TTC549 (cell line): ENCODE measurements at regions not wholly inside any gene's neighbourhood (a gene's known extent, or its start where the extent isn't known, plus 50 kb on each side); places are given as distances from the start of the nearest gene placed in this dataset.
A peak's percentile ranks its signal among the peaks of the same experiment; 100 is the strongest.
"Not testable (repeated sequence)": the region's sequence is repeated elsewhere in the genome, so short reads cannot be mapped to it uniquely, and the experiment has no call there.

Source experiments
- FAIRE-seq: peaks from 2 replicates; lab custom pipeline; 2012; peaks lifted over from hg19 to GRCh38; lab: Jason Lieb, UNC

DNA sequence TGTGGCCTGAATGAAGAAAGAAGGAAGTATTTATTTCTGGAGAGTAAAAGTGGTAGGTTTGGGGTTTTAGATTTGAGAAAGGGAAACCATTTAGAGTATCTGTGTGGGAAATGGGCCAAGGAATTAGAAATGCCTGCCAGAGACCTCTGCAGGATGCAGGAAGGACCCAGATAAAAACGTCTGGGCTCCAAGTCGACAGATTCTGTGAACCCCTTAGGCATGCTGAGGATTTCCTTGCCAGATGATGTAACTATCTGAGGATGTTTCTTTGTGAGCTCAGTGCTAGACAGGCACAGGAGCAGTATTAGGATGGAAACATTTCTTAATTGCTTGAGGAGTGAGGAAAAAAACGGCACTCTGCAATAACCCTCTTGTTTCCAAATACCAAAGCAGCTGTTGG, 251.8 kb upstream of the DMRT1 start:
- no peak for FAIRE-seq

DNA sequence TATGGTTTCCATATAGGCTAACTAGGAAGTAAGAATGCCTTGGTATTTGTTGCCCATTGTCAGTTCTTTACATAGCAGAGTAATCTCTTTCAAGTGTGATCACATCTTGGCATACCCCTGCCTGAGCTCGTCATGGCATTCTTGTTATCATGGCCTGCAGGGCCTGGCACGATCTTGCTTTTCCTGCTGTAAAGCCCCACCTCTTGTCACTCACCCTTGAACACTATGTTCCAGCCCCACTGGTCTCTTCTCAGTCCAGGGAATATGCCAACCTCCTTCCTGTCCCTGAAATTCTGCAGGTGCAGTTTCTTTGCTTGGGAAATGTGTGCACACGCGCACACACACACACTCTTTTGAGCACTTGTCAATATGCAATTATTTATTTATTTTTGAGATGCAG, 250.2 kb upstream of the DMRT1 start:
- no peak for FAIRE-seq

- FAIRE-seq = no peak
These were observed 249.3 kb upstream of the DMRT1 start for GRCh38 chr9:592225-592624.

GRCh38 chr9:592733-593132, 248.8 kb upstream of the DMRT1 start:
- FAIRE-seq = no peak

DNA sequence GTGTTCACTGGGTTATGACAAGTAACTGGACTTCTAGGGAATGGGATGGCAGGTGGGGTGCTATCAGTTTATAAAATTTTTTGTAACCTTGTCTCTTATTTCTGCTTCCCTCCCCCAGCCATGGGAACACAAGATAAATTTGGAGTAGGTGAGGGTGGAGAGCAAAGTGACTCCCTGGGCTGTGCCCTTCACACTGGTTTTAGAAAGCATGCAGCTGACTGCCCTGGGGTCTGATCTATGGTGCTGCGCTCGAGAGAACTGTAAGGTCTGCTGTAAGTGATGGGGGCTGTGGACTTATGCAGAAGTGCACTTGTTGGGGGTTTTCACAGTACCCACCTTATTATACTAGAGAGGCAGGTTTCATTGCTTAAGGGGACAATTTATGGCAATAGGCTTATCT, 247.7 kb upstream of the DMRT1 start:
- no peak for FAIRE-seq

DNA sequence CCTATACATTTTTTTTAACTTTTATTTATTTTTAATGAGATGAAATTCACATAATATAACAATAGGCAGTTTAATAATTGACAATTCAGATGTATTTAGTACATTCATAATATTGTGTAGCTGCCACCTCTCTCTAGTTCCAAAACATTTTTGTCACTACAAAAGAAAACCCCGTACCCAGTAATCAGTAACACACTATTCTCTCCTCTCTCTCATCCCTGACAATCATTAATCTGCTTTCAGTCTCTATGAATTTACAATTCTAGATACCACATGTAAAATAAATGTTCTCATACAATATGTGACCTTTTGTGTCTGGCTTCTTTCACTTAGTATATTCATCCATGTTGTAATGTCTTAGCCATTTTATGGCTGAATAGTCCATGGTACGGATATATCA, 244.8 kb upstream of the DMRT1 start:
- FAIRE-seq = no peak

DNA sequence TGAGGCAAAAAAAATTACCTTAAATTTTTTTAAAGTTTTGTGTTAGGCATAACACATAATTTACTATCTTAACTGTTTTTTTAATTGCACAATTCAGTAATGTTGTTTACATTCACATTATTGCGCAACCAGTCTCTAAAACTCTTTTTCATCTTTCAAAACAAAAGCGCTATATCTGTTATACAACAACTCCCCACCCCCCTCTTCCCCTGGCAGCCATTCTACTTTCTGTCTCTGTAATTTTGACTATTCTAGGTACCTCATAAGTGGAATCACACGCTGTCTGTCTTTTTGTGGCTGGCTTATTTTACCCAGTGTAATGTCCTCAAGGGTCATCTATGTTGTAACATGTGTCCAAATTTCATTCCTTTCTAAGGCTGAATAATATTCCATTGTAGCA, 241.5 kb upstream of the DMRT1 start:
- FAIRE-seq = no peak

DNA sequence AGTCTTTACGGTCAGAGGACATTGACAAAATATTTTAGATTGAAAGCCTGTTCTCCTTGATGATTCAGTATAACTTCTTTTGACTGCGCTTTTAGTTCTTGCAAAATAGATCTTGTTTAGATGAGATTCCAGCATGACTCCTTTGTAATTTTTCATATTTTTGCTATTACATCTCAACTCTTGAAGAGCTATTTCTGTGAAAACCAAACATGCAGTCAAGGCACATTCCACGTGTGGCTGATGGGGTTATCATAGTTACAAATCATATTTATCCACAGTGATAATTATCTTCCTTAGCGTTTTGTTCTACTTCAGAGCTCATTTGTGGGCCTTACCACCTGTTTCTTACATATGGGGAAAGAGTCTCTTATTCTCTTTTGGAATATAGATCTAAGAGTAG, 238.8 kb upstream of the DMRT1 start:
- FAIRE-seq = no peak

DNA sequence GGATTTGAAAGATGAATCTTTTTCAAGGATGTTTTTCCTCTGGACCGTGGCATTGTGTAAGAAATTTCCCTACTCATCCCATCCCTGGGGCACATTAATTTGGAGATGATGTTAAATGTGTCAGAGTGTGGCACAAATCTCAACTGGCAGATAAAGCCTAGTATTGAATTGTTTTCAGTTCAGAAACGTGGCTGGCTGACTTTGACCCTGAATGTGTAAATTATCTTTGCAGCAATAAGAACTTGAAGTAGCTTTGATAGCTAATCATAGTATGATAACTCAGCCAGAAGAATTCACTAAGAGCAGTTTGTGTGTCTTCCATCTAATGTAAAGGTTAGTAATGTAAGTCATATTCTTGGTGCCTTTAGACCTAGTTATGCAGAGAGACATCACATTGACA, 238.4 kb upstream of the DMRT1 start:
- no peak for FAIRE-seq

DNA sequence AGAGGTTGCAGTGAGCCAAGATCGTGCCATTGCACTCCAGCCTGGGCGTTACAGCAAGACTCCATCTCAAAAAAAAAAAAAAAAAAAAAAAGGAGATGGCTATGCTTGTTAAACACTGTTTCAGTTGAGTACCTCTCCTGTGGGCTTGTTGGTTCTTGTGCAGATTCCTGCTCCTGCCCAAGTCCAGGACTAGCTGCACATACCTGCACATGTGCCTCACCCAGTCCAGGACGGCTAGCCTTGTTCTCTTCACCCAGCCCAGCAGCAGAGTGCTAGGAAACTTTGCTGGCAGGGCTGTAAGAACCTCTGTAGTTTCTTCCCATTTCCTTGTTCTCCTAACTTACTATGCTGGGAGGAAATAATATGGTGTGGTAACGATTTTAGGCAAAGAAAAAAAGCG, 234.1 kb upstream of the DMRT1 start:
- no peak for FAIRE-seq

GRCh38 chr9:613771-614347, 227.6 kb upstream of the DMRT1 start:
- FAIRE-seq = peak; percentile 68

- no peak for FAIRE-seq
These were observed 227.1 kb upstream of the DMRT1 start for GRCh38 chr9:614431-614830.

DNA sequence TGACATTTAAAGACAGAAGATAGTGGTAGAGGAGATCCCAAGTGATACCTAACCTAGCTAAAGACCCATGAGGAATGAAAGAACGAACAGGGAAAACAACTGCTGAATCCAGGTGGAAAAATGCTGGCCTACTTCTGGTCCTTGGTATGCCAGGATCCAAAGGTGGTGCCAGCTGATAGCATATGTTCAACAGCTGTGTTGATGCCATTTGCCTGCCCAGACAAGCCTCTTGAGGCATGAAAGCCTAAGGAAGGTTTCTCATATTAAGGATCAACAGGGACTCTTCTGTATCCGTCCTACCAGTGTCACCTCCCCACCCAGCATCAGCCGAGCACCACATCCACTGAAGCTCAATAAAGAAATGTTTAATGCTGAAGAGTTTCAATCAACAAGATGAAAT, 225.7 kb upstream of the DMRT1 start:
- FAIRE-seq = no peak

DNA sequence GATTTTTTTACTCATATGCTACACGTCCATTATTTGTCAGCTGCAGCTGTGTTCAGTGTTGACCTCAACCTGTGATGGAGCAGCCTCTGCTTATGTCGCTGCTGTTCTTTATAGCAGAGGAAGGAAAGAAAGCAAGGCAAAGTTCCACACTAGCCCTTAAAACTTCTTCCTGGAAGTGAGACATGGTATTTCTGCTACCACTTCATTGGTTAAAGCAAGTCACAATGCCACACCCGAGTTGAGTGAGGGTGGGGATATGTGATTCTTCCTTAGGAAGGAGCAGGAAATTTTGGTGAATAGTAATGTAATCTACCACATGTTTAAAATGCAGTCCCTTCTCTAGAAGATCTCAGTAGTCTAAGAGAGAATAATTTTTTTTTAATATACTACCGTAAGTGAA, 224.8 kb upstream of the DMRT1 start:
- no peak for FAIRE-seq

DNA sequence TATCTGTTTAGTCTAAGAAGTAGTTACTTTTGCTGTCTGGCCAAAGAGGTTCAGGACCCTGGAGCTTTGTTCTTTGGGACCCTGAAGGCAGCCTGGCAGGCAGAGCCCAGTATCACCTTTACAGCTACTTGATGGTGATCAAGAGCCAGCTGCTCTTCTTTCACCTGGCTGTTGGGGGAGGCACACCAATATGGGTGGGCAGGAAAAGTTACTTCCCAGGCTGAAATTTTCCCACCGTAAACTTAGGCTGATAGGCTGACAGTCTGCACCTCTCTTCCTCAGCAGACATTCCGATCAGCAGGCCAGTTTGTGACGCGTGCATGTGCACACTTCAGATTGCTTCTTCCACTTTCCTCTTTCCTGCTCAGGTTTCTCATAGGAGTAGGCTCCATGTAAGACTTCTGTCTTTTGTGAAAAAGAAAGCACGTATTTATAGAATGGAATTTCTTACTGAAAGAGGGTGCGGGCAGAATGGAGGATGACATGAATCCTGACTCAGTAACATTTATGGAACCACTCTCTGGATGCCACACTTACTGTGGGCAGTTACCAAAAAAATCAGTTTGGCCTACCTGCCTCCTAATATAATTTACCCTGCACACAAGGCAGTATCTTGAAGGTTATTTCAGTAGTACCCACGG, 223.9 kb upstream of the DMRT1 start:
- FAIRE-seq = no peak

GRCh38 chr9:618478-618877, 223.0 kb upstream of the DMRT1 start:
- FAIRE-seq = no peak

GRCh38 chr9:621201-621855, 220.2 kb upstream of the DMRT1 start:
- FAIRE-seq = no peak

GRCh38 chr9:624935-625500, 216.5 kb upstream of the DMRT1 start:
- FAIRE-seq = no peak

GRCh38 chr9:625613-626012, 215.9 kb upstream of the DMRT1 start:
- no peak for FAIRE-seq

GRCh38 chr9:626114-626513, 215.4 kb upstream of the DMRT1 start:
- FAIRE-seq = not testable (repeated sequence)

DNA sequence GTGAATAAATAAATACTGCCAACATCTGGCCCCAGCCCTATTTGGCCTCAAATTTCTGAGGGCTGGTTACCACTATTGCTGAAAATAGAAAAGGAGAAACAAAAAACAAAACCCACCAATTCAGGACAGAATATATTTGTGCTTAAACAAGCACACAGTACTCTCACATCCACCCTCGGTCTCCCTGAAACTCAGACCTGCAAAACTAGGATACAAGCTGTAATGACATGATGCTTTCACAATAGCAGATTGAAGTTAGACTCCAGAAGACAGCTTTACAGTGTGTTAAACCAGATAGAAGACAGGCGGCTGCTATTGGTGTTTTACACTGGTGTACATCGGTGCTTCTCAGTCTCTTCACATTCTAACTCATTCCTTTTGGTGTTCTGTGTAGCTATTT, 214.9 kb upstream of the DMRT1 start:
- FAIRE-seq = no peak

DNA sequence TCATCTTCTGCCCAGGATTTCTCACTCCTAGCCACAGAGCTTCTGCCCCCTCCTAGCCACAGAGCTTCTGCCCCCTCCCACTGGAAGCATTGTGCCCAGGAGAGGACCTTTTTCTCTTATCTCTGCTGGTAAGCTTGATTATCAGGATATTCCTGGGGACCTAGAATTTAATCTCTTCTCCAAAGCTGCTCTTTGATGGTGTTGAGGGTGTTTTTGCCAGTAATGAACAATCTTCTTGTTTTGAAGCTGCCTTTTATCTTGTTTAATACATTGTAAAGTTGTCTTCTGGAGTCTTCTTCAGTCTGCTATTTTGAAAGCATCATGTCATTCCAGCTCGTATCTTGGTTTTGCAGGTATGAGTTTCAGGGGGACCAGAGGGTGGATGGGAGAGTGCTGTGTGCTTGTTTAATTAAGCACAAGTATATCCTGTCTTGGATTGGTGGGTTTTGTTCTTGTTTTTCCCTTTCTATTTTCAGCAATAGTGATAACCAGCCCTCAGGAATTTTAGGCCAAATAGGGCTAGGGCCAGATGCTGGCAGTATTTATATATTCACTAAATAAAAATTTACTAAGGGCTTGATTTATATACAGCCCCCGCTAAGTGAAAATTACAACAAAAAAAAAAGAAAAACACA, 214.0 kb upstream of the DMRT1 start:
- no peak for FAIRE-seq

- no peak for FAIRE-seq
These were observed 212.4 kb upstream of the DMRT1 start for GRCh38 chr9:629146-629545.
